Pancreas (tissue), 10 donors: ENCODE measurements at regions not wholly inside any gene's neighbourhood (a gene's known extent, or its start where the extent isn't known, plus 50 kb on each side); places are given as distances from the start of the nearest gene placed in this dataset.

Source experiments
- ATAC-seq, 4 donors: fragments of 200-7000 bp; cut with Tn5 transposase; one replicate each; pipeline versions ENCODE4 v1.8.0 to v1.9.1; 2020; ENCODE audit warnings: mild to moderate bottlenecking in 4 of 4, moderate library complexity in 4 of 4
- DNase-seq, 6 donors: peaks; one replicate each; pipeline ENCODE4 v3.0.0-alpha.2; 2020
- FAIRE-seq: peaks from 2 replicates; lab custom pipeline; 2012; peaks lifted over from hg19 to GRCh38; lab: Jason Lieb, UNC
- H3K27ac ChIP-seq, 4 donors: fragments of 200-600 bp; sonication (generic); 1 replicate in 3 of 4; 2 replicates in 1 of 4; pipeline versions ENCODE4 v1.5.0 to v1.8.0; 2020
- H3K27me3 ChIP-seq, 4 donors: fragments of 200-600 bp; one replicate each; pipeline ENCODE4 v1.8.0; 2021
- H3K36me3 ChIP-seq, 3 donors: fragments of 200-600 bp; sonication (generic) in 1 of 3; one replicate each; pipeline versions ENCODE4 v1.5.0 to v1.8.0; 2020 to 2021
- H3K4me1 ChIP-seq, 3 donors: fragments of 200-600 bp; one replicate each; pipeline ENCODE4 v1.8.0; 2021
- H3K4me3 ChIP-seq, 4 donors: fragments of 200-600 bp; sonication (generic) in 2 of 4; one replicate each; pipeline versions ENCODE4 v1.5.0 to v1.8.0; 2020 to 2021
- H3K9me3 ChIP-seq, 4 donors: fragments of 200-600 bp; one replicate each; pipeline ENCODE4 v1.8.0; 2021
- CTCF ChIP-seq, 4 donors: fragments of 200-600 bp; sonication (generic) in 3 of 4; IDR thresholded peaks; one replicate each; pipeline versions ENCODE4 v1.5.0 to v1.8.0; 2021; ENCODE audit warnings: antibody characterized with exemption in 4 of 4
- WGBS, 2 donors: extraction: QIAGEN DNeasy Blood & Tissue Kit; methylation state at CpG; one replicate each; pipeline ENCODE4 v1.1.7; 2013; 5-methylcytosine and 5-hydroxymethylcytosine counted together
- intact Hi-C, 3 donors: fragments of 100-400 bp; cut with DNase I; formaldehyde crosslinking; loops; one replicate each; pipeline versions ENCODE4 v1.11.1 to v1.14.2; 2022
- donor health status: healthy with polysubstance abuse.
- donor health status: DM: no; HTN: no; CAD: no; lungs with moderate emphysema.
- donor health status: DM: no; HTN: no; CAD: no.
- donor health status: control.
- donor health status: control.
- donor health status: Bipolar disorder and iron deficiency.
- donor health status: DM: yes; HTN: yes; CAD: no.
- donor health status: DM: no; HTN: no; CAD: no.
- donor health status: DM: no; HTN: no; CAD: no.
- donor health status: DM: yes; HTN: yes; CAD: no.

GRCh38 chr10:58107506-58107905, 160.2 kb downstream of the IPMK start:
- ATAC-seq = no peak
- no peak for FAIRE-seq
- Histone ChIP-seq H3K27ac (no peak overlapping the region), H3K4me3 (no peak overlapping the region), H3K9me3 (no peaks in the 10 kb centered on the region), H3K27me3 (no peaks in the 10 kb centered on the region), H3K36me3 (no peaks in the 10 kb centered on the region), H3K4me1 (no peaks in the 10 kb centered on the region)
- intact Hi-C loops = no loop called here
- WGBS, 2 donors = 67 to 74% methylated on average over 2 of the region's 2 CpGs
- no peak for TF ChIP-seq CTCF (IDR thresholded peaks at IDR 0.05)
- no peak for DNase-seq

- Histone ChIP-seq H3K36me3 (no peaks in the 10 kb centered on the region), H3K4me3 (no peak overlapping the region), H3K4me1 (no peaks in the 10 kb centered on the region), H3K27me3 (no peaks in the 10 kb centered on the region), H3K27ac (no peak overlapping the region), H3K9me3 (no peaks in the 10 kb centered on the region)
- no peak for TF ChIP-seq CTCF (IDR thresholded peaks at IDR 0.05)
- DNase-seq (peak in 1 of 6 donors; percentile 45), ATAC-seq (no peak), FAIRE-seq (no peak)
- WGBS, 2 donors = 90 to 94% methylated on average over 40 of the region's 40 CpGs
- intact Hi-C loops = no loop called here
These were observed 161.3 kb downstream of the IPMK start for GRCh38 chr10:58106211-58107035.

- Histone ChIP-seq H3K4me3 (no peak overlapping the region), H3K27me3 (no peaks in the 10 kb centered on the region), H3K9me3 (no peaks in the 10 kb centered on the region), H3K27ac (no peak overlapping the region), H3K4me1 (no peaks in the 10 kb centered on the region), H3K36me3 (no peaks in the 10 kb centered on the region)
- DNase-seq = no peak
- intact Hi-C loops = no loop called here
- no peak for FAIRE-seq
- ATAC-seq = no peak
- TF ChIP-seq CTCF (IDR thresholded peaks at IDR 0.05) = no peak
These were observed 163.3 kb downstream of the IPMK start for GRCh38 chr10:58104351-58104751.

DNA sequence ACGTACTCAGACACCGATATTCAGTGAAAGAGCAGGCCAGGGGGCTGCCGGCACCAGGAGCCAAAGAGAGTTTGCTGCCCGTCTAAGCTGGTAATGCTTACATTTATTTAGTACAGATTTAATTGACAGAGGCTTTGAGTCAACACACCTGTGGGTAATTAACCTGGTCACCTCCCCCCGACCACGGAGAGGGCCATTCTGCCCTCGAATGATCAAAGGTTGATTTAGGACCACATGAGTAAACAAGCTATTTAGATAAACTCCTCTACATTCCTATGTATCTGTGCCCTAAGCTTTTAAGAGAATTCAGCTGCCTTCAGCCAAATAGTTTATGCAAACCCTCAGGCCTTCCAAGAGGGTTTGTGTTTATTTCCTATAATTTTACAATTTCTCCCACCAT, 164.8 kb downstream of the IPMK start:
- Histone ChIP-seq H3K4me1 (no peaks in the 10 kb centered on the region), H3K27me3 (no peaks in the 10 kb centered on the region), H3K36me3 (no peaks in the 10 kb centered on the region), H3K27ac (no peak overlapping the region), H3K4me3 (no peak overlapping the region), H3K9me3 (no peaks in the 10 kb centered on the region)
- intact Hi-C loops = no loop called here
- no peak for FAIRE-seq
- no peak for TF ChIP-seq CTCF (IDR thresholded peaks at IDR 0.05)
- WGBS, 2 donors = 36 to 40% methylated on average over 7 of the region's 7 CpGs
- ATAC-seq = no peak
- no peak for DNase-seq

- no peak overlapping the region for H3K4me3 ChIP-seq
- no peaks in the 10 kb centered on the region for H3K36me3 ChIP-seq
- 66 to 83% methylated on average over 1 of the region's 1 CpG for WGBS, 2 donors
- H3K27me3 ChIP-seq = no peaks in the 10 kb centered on the region
- H3K9me3 ChIP-seq = no peaks in the 10 kb centered on the region
- DNase-seq = no peak
- no peak for TF ChIP-seq CTCF (IDR thresholded peaks at IDR 0.05)
- no peak for FAIRE-seq
- intact Hi-C loops = no loop called here
- no peak overlapping the region for H3K27ac ChIP-seq
- H3K4me1 ChIP-seq = no peaks in the 10 kb centered on the region
- ATAC-seq = no peak
These were observed 166.0 kb downstream of the IPMK start for GRCh38 chr10:58101682-58102081.
